ENCODE measurements at regions not wholly inside any gene's neighbourhood (a gene's known extent, or its start where the extent isn't known, plus 50 kb on each side); places are given as distances from the start of the nearest gene placed in this dataset.

DNA sequence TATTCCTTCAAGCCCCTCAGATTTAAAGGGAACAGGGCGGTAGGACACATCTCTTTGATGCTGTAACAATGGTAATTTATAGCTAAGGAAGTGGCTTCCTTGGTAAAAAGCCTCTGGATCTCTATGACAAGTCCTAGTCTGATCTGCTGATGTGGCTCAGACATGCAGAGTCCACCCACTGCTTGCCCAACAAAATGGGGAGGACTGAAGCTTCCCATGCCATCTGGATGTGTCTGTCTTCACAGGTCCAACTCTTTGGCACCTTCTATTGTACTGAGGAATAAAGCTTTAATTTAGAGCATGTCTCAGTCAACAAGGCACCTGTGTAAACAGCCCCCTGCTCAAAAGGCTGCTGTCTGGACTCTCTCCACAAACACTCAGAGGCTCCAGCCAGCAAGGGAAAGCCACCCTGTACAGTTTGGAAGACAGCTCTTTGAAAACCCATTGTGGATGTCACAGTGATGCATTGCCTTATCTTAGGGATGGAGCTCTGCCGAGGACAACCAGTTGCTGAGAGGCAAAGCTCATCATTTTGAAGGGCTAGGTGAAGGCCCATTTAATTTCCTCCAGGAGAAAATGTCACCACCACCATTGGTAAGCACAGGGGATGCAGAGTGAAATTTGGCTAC is 348.6 kb upstream of the GRM7 start:
- no peak for DNase-seq

DNA sequence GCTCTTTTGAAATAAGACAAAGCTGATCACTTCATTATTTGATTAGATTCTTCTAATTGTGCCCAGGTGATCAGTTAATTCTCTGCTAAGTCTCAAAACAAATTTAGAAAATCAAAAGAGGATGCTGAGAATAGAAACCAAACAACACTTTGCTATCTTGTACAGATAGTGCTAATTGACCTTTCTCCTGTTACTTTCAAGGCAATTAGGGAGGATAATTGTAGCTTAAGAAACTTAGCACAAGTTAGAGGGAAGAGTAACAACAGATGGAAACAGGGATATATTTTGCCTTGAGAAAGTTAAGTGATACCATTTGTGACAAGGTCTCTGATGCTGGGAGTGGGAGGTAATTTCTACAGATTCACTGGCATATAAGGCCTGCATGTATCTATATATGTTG is 344.8 kb upstream of the GRM7 start:
- DNase-seq, result no peak

DNA sequence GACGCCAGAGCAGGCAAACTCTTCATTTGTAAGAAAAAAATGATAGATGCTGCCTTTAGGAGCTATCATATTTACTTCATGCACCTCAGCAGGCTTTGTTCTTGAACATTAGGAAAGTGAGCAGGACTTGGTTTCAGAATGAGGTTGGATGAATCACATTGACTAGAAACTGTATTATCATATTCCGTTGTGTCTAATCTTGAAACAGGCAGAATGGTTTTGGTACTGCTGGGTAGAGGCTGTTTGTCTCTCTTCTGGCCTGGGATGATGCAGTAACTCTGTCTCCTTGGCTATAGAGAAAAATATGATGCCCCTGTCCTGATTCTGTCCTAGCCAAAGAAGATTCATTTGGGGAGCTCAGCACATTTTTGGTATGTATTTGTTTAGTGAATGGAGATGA is 344.2 kb upstream of the GRM7 start:
- no peak for DNase-seq

DNA sequence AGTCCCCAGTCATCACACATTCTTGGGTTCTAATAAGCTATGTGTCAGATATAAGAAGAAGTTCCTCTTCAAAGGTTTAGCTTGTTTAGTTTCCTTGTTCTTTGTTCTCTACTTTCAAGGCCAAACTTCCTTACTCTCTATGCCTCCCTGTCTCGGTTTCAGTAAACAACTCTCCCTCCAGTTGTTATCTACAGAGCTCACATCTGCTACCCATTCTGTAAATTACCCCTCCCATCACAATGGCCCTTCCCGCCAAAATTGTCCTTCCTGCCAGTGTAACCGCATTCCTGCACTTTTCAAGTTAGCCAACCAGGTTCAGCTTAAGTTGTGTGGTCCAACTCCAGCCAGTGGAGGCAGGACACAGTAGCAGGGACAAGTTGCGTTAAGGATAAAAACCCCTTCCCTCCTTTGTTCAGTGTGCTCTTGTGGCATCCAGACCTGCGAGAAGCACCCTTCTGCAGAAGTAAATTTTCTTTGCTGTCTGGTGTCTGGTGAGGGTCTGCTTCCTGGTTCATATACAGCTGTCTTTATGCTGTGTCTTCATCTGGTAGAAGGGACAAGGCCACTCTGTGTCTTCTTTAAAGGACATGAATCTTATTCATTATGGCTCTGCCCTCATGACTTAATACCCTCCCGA is 342.1 kb upstream of the GRM7 start:
- DNase-seq, result no peak

DNA sequence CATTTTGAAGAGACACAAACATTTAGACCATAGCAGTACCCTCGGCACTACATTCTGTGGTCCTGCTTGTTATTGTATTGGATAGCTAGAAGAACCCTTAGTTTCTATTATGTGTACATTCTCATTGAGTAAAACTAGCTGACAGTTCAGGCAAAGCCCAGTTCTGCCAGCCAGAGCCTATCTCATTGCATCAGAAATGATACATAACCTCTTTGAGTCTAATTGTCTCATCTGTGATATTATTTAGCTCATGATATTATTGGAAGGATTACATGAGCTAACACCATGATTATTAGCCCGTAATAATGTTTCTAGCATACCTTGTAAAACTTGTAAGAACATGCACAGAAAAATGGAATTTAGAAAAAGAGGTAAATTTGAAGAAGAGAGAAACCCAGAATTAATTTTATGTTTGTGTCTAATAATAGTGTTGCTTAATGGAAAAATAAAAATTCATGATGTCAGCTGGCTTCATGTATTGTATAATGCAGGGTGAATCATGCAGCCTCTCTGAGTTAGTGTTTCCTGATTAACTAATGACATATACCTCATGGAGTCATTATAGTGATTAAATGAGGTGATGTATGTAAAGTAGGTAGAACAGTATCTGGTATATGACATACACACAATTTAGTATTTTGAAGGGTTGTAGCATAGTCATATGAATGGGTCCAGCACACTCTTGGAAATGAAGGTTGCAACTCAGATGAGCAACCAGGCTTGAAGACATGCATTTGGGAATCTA is 339.4 kb upstream of the GRM7 start:
- DNase-seq, result no peak

DNA sequence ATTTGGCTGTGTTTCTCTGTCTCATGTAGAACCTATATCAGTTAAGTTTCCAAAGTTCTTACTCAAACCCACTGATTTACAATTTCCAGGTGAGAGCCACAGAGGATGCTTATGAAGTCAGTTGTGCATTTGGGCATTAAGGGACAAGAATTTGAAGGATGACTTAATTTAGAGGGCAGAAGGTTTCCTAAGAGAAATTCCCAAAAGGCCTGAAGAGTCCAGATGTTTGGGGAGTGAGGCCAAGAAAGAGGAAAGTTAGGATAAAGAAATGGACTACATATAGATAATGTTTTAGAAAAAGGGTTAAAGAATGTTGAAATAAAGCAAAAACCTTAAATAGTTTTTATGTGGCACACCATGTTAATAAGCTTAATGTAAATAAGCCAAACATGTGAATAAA is 338.7 kb upstream of the GRM7 start:
- no peak for DNase-seq

DNA sequence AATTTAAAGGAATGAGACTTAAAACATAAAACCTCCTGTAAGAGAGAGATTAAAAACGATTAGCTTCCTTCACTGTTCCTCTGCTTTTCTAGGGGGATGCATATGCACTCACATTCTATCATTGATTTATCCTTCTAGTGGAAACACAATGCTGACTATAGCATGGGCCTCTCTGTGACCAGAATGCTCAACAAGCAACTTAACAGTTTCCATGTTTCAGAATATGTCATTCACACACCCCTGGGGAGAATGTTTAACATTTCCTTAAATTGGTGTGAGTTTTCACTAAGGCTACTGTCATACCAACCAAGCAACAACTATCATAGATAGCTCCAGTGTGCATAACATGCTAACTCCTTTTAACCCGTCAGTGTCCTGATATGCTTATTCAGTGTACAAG is 337.9 kb upstream of the GRM7 start:
- DNase-seq, result no peak

DNA sequence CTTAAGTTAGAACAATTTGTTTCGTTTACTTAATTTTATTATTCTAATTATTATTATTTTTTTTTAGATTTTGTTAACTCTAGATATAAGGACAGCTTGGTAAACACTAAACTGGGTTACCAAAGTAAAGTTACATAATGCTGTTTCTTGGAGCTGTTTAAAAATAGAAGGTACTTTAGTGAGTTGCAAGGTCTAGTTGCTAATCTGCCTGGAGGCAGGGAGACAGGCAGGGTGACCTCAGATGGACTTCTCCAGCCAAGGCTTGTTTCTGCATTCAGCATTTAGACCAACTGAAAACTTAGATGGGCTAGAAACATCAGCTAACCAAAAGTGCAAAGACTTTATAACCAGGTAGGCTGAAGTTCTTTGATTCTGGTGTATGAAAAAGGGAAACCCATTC is 336.4 kb upstream of the GRM7 start:
- no peak for DNase-seq

DNA sequence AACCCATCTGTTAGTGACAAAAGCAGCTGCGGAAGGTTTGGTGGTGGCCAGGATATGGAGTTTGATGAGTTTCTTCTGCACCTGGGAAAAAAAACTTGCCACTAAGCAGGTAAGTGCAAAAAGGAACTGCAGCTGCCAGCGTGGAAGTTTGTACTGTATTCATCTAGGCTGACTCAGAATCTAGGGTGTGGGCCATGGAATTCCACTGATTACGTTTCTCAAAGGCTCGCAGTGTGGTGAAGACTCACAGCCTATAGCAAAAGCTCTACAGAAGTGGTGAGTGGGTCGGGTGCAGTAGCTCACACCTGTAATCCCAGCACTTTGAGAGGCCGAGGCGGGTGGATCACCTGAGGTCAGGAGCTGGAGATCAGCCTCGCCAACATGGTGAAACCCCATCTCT is 334.6 kb upstream of the GRM7 start:
- DNase-seq, result no peak

DNA sequence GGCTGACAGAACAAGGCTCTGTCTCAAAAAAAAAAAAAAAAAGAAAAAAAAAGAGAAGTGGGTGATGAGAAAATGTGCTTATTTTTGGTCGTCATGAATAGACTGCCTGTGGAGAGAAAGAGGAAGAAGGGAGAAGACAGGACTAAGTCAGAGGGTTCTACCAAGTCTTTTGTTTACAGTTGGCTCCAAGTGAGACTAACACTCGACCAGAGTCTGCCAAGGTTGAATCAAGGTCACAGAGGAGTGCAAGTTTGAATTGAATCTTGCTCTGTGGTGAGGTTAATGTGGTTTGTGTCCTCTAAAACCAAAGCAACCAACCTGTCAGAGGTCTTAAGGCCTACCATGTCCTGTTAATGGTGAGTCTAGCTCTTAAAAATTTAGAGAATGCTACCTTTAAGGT is 334.1 kb upstream of the GRM7 start:
- DNase-seq, result no peak

DNA sequence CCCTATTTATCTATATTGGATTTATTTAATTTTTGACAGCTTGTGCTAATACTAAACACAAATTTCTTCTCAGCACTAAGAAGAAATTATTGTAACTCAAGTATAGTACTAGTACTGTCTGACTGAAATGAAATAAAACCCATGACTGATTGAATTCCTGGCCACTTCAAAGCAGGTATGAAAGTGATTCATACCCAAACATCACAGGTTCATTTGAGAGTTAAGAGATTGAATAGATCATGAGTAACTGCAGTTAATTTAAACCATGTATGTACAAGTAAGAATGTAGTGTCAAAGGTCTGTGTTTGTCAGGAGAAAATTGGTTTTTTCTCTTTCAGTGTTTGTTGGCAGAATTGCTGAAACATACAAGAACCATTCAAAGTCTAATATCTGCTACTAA is 332.0 kb upstream of the GRM7 start:
- DNase-seq, result no peak

DNA sequence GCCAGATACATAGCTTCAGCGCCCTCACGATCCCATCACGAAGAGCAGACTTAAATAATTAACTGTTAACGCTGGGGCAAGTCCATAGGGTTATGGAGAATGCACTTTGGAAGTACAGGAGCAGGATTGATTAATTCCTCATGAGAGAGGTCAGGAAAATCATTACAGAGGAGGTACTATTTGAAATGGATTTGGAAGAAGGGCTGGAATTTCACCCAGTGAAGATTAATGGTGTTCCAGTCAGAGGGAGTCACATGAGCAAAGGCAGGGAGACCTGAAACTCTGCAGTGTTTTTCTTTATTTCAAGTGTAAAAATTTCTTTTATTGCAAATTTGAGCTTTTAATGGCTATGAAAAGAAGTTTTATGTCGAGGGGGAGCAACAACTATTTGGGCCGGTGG is 329.8 kb upstream of the GRM7 start:
- peak; percentile 23 for DNase-seq

DNA sequence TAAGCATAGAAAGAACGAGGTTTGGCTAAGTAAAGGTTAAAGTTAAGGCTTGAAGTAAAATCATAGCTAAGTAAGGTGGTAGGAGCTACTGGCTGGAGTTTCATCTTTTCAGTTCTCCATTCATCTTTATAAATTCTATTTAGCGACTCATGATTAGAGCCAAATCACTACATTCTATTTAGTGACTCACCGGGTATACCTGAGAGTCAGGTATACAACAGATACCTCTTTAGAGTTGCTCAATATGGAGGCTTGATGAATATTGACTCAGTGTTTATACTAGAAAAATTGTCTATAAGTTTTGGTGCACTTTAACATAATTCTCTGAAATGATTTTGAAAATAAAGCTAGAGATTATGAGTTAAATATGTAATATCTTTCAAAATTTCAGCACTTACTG is 328.8 kb upstream of the GRM7 start:
- DNase-seq, result no peak

DNA sequence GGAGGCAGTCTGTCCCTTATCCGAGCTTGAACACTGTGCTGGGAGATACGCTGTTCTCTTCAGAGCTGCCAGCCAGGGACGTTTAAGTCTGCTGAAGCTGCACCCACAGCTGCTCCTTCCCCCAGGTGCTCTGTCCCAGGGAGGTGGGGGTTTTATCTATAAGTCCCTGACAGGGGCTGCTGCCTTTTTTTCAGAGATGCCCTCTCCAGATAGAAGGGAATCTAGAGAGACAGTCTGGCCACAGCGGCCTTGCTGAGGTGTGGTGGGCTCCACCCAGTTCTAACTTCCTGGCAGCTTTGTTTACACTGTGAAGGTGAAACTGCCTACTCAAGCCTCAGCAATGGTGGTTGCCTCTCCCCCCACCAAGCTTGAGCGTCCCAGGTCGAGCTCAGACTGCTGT is 319.9 kb upstream of the GRM7 start:
- no peak for DNase-seq

DNA sequence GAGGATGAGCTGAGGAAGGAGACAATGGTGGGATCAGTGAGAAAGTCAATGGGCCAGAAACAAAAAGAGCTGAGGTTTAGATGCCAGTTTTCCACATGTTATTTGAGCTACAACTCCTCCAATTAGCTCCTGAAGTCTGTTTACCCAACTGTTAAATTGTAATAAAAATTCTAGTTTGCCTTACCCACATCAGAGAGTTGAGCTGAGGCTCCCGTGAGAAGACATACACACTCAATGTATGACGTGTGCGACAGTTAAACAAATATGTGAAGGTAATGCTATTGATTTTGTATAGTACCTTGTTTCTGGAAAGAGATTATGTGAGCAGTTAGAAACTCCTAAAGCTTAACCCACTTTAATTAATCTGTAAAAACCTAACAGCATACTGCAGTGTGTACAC is 318.1 kb upstream of the GRM7 start:
- no peak for DNase-seq

DNA sequence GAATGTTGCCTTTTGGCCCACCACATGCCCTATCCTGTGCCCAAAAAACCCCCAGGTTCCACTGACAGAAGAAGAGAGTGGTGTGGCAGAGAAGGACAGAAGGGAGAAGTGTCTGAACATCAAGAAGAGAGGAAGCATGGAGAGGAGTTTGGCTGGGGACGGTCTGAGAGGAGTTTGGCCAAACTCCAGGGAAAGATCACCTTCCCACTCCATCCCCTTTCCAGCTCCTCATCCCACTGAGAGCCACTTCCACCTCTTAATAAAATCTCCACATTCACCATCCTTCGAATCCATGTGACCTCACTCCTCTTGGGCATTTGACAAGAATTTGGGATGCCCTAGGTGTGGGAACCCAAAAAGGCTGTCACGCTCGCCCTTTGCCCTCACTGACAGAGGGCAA is 311.6 kb upstream of the GRM7 start:
- DNase-seq, result no peak

DNA sequence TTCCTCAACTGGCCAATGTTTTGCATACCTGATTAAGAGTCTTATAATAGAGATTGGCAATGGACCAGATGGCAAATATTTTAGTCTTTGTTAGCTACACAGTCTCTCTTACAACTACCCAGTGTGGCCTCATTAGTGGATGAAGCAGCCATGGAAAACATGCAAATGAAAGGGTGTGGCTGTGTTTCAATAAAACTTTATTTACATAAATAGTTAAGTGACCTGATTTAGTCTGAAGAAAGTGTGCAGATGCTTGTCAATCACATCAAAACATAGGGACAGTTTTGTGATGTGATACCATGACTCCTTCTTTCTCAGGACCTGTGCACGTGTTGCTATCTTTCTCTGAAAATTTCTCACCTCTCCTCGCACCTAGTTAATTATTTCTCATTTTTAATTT is 309.8 kb upstream of the GRM7 start:
- no peak for DNase-seq

DNA sequence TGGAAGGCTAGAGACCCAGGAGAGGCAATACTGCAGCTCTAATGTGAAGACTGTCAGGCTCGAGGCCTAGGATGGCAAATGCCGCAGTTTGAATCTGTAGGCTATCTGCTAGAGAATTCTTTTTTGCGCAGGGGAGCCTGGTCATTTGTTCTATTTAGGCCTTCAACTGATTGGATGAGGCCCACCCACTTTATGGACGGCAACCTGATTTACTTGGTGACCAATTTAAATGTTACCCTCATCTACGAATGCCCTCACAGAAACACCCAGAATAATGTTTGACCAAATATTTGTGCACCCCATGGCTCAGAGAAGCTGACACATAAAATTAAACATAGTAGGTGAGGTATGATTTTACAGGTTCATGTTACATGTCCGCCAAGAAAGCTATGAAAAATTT is 300.7 kb upstream of the GRM7 start:
- no peak for DNase-seq

DNA sequence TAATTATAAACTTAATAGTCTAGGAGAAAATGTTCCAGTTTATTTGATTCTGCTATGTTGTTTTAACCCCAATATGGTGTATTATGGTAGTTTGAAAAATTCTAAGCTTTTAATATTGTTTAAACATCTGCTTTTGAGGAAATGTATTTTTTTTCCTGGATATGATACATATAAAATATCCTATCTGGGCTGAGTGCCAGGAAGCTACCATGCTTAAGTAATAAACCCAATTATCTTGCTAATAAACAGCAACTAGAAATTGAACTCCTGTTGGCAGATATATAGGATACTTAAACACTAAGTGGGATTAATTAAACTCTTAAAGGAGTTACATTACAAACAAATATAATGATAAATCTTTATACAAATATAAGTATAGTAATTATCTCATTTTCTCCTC is 293.7 kb upstream of the GRM7 start:
- no peak for DNase-seq

DNA sequence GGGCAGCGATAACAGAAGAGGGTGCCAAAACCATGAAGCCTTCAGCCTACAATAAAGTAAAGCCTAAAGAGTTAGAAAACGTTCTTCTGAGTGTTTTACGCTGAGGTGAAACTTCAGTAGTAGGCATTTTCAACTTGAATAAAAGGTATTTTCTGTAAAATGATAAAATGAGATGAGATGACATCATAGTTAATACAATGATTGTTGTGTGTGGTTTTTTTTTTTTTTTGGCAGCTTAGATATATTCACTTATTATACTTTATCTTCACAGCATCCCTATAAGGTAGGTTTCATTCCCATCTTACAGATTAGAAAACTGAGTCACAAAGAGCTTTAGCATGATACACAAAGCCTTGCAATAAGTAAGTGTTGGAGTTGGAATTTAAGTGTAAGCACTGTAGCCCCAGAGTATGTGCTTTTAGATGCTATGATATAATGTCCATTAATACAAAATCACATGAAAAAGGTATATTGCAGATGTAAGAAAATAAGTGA is 291.9 kb upstream of the GRM7 start:
- no peak for DNase-seq

DNA sequence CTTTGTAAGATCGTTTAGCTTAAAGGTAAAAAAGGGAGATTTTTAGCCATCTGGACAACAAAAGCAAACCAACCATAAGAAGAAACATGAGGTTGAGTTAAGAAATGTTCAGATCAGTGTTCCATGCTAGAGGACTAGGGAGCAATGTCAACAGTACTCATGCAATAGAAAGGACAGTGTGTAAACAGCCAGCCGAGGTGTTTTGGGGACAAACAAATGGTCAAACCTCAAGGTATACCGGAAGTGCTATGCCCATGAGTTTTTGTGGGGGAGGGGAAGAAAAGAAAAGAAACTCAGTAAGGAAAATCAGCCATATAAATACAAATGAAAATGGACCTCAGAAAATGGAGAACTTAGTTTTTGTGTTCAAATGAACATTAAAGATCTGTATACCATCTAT is 289.5 kb upstream of the GRM7 start:
- no peak for DNase-seq

DNA sequence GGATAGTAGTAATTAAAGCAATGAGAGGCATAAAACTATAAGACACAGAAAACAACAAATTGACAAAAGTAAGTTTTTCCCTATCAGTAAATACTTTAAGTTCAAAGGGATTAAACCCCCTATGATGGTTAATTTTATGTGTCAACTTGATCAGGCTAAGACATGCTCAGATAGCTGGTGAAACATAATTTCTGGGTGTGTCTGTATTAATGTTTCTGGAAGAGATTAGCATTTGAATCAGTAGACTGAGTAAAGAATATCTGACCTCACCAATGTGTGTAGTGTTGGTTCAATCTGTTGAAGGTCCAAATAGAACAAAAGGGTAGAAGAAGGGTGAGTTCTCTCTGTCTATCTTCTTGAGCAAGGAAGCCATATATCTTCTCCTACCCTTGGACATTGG is 283.3 kb upstream of the GRM7 start:
- no peak for DNase-seq

DNA sequence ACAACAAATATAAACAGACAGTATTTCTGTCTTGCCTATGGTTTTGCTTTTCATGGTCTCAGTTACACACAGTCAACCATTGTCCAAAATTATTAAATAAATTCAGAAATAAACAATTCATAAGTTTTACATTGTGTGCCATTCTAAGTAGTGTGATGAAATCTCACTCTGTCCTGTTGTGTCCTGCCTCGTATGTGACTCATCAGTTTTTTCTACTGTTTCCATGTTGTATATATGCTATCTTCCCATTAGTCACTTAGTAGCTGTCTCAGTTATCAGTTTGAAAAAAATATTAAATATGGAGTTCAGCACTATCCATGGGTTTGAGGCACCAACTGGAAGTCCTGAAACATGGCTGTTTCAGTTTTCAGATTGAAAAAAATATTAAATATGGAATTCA is 282.4 kb upstream of the GRM7 start:
- DNase-seq, result no peak

DNA sequence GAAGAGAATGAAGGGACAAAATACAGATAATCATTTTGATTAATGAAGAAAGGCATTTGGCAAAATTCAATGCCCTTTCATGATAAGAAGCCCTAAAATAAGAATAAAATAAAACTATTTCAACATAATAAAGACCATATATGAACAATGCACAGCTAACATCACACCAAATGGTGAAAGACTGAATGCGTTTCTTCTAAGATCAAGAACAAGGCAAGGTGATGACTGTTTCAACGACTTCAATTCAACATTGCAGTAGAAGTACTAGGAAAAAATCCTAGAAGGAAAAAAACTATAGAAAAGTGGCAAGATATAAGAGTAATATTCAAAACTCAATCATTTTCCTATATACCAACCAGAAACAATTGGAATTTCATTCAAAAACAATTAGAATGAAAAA is 280.1 kb upstream of the GRM7 start:
- no peak for DNase-seq
